Common myeloid progenitor, CD34-positive (primary cell): ENCODE measurements at regions not wholly inside any gene's neighbourhood (a gene's known extent, or its start where the extent isn't known, plus 50 kb on each side); places are given as distances from the start of the nearest gene placed in this dataset.

Experiments
- CTCF ChIA-PET: fragments of 350-600 bp; sonication (Branson Sonifier 250); formaldehyde crosslinking; loops from one replicate; lab custom pipeline; 2021; ENCODE audit warnings: antibody characterized with exemption; lab: Charles Lee
- POLR2A ChIA-PET: fragments of 350-600 bp; sonication (Branson Sonifier 250); formaldehyde crosslinking; loops from one replicate; lab custom pipeline; 2021; ENCODE audit warnings: antibody characterized with exemption; lab: Charles Lee
- DNase-seq, 3 donors: peaks; one replicate each; pipeline versions ENCODE4 v3.0.0 to v3.0.0-alpha.2; 2013
- H3K27ac ChIP-seq, 2 experiments: 1 replicate in 1 of 2; 2 replicates in 1 of 2; pipeline ENCODE4 v1.7.0; 2013; ENCODE audit warnings: inconsistent platforms in 2 of 2, low read length in 2 of 2, mild to moderate bottlenecking in 2 of 2, low read depth in 1 of 2, moderate library complexity in 1 of 2; ENCODE audit not compliant: severe bottlenecking in 2 of 2, insufficient read depth in 1 of 2, poor library complexity in 1 of 2
- H3K27me3 ChIP-seq, 5 experiments: replicated peaks in 2 of 5; 1 replicate in 3 of 5; 2 replicates in 2 of 5; pipeline versions ENCODE4 v1.6.1 to v1.7.0; 2013; ENCODE audit warnings: low read length in 4 of 5, mild to moderate bottlenecking in 2 of 5, moderate library complexity in 2 of 5, inconsistent platforms in 1 of 5; ENCODE audit not compliant: insufficient read depth in 5 of 5, control insufficient read depth in 4 of 5
- H3K36me3 ChIP-seq, 4 experiments: 1 replicate in 2 of 4; 2 replicates in 2 of 4; pipeline versions ENCODE4 v1.6.1 to v1.7.0; 2013; ENCODE audit warnings: low read length in 3 of 4, control low read depth in 1 of 4, mild to moderate bottlenecking in 1 of 4; ENCODE audit not compliant: control insufficient read depth in 4 of 4, insufficient read depth in 4 of 4
- H3K4me1 ChIP-seq, 4 experiments: 1 replicate in 3 of 4; 2 replicates in 1 of 4; pipeline versions ENCODE4 v1.6.1 to v1.7.1; 2013; ENCODE audit warnings: low read length in 3 of 4, mild to moderate bottlenecking in 3 of 4, control low read depth in 1 of 4, inconsistent platforms in 1 of 4, moderate library complexity in 1 of 4; ENCODE audit not compliant: control insufficient read depth in 4 of 4, insufficient read depth in 4 of 4; ENCODE audit errors: control extremely low read depth in 1 of 4
- H3K4me3 ChIP-seq, 7 experiments: 1 replicate in 4 of 7; 2 replicates in 3 of 7; pipeline versions ENCODE4 v1.5.1 to v1.7.0; 2013; ENCODE audit warnings: mild to moderate bottlenecking in 7 of 7, low read length in 6 of 7, moderate library complexity in 6 of 7, inconsistent platforms in 2 of 7, low read depth in 2 of 7, control low read depth in 1 of 7; ENCODE audit not compliant: insufficient read depth in 4 of 7, control insufficient read depth in 1 of 7; ENCODE audit errors: extremely low read depth in 1 of 7
- H3K9me3 ChIP-seq, 5 experiments: 1 replicate in 4 of 5; 2 replicates in 1 of 5; pipeline versions ENCODE4 v1.6.1 to v1.7.1; 2013; ENCODE audit warnings: low read length in 4 of 5, mild to moderate bottlenecking in 2 of 5, inconsistent platforms in 1 of 5, low read depth in 1 of 5, moderate library complexity in 1 of 5; ENCODE audit not compliant: control insufficient read depth in 4 of 5, insufficient read depth in 2 of 5; ENCODE audit errors: control extremely low read depth in 1 of 5
- WGBS: methylation state at CpG from one replicate; pipeline ENCODE4 v1.1.5; 2013; ENCODE audit not compliant: insufficient coverage; 5-methylcytosine and 5-hydroxymethylcytosine counted together

DNA sequence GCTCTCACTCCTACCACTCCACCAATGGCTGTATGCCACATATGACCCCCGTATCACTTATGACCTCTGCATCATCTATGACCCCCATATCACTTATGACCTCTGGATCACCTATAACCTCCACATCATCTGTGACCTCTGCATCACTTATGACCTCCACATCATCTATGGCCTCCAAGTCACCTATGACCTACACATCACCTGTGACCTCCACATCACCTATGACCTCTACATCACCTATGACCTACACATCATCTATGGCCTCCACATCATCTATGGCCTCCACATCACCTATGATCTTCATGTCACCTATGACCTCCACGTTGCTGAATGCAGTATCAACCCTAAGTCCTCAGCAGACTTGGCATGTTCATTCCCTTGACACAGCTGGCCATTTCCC is 271.2 kb downstream of the MATN1 start:
- DNase-seq, result no peak
- Histone ChIP-seq H3K27ac (no peak overlapping the region), H3K9me3 (no peaks in the 10 kb centered on the region), H3K4me1 (no peaks in the 10 kb centered on the region), H3K36me3 (no peaks in the 10 kb centered on the region), H3K27me3 (peaks cover 0 to 7% (median 0%) of the 10 kb centered on the region in 5 experiments), H3K4me3 (no peak overlapping the region)
- WGBS, result 82% methylated on average over 2 of the region's 2 CpGs
- ChIA-PET POLR2A (no interaction called here), CTCF (no interaction called here)

- H3K9me3 ChIP-seq, result no peaks in the 10 kb centered on the region
- peaks cover 0 to 11% (median 0%) of the 10 kb centered on the region in 5 experiments for H3K27me3 ChIP-seq
- CTCF ChIA-PET, result no interaction called here
- H3K36me3 ChIP-seq, result no peaks in the 10 kb centered on the region
- 96% methylated on average over 10 of the region's 14 CpGs for WGBS
- no peak overlapping the region for H3K27ac ChIP-seq
- no peak overlapping the region for H3K4me3 ChIP-seq
- POLR2A ChIA-PET, result no interaction called here
- no peaks in the 10 kb centered on the region for H3K4me1 ChIP-seq
- no peak for DNase-seq
Measured at GRCh38 chr1:30451532-30452125, 271.8 kb downstream of the MATN1 start.

GRCh38 chr1:30450818-30451233 is 272.6 kb downstream of the MATN1 start:
- no peaks in the 10 kb centered on the region for H3K36me3 ChIP-seq
- DNase-seq, result no peak
- POLR2A ChIA-PET, result no interaction called here
- H3K27me3 ChIP-seq, result peaks cover 0 to 12% (median 0%) of the 10 kb centered on the region in 5 experiments
- CTCF ChIA-PET, result no interaction called here
- no peaks in the 10 kb centered on the region for H3K4me1 ChIP-seq
- WGBS, result 86% methylated on average over 4 of the region's 5 CpGs
- H3K27ac ChIP-seq, result no peak overlapping the region
- no peak overlapping the region for H3K4me3 ChIP-seq
- no peaks in the 10 kb centered on the region for H3K9me3 ChIP-seq

- WGBS, result 87% methylated on average over 6 of the region's 7 CpGs
- H3K4me3 ChIP-seq, result no peak overlapping the region
- H3K9me3 ChIP-seq, result no peaks in the 10 kb centered on the region
- no peak overlapping the region for H3K27ac ChIP-seq
- no peaks in the 10 kb centered on the region for H3K36me3 ChIP-seq
- CTCF ChIA-PET, result no interaction called here
- peaks cover 0 to 12% (median 0%) of the 10 kb centered on the region in 5 experiments for H3K27me3 ChIP-seq
- POLR2A ChIA-PET, result no interaction called here
- no peaks in the 10 kb centered on the region for H3K4me1 ChIP-seq
- no peak for DNase-seq
Measured at GRCh38 chr1:30450148-30450817, 273.1 kb downstream of the MATN1 start.

- H3K36me3 ChIP-seq, result no peaks in the 10 kb centered on the region
- peaks cover 0 to 12% (median 0%) of the 10 kb centered on the region in 5 experiments for H3K27me3 ChIP-seq
- no peak overlapping the region for H3K27ac ChIP-seq
- 92% methylated on average over 2 of the region's 4 CpGs for WGBS
- POLR2A ChIA-PET, result no interaction called here
- no peak for DNase-seq
- no peaks in the 10 kb centered on the region for H3K4me1 ChIP-seq
- CTCF ChIA-PET, result no interaction called here
- H3K4me3 ChIP-seq, result no peak overlapping the region
- no peaks in the 10 kb centered on the region for H3K9me3 ChIP-seq
Measured at GRCh38 chr1:30449428-30450147, 273.8 kb downstream of the MATN1 start.

DNA sequence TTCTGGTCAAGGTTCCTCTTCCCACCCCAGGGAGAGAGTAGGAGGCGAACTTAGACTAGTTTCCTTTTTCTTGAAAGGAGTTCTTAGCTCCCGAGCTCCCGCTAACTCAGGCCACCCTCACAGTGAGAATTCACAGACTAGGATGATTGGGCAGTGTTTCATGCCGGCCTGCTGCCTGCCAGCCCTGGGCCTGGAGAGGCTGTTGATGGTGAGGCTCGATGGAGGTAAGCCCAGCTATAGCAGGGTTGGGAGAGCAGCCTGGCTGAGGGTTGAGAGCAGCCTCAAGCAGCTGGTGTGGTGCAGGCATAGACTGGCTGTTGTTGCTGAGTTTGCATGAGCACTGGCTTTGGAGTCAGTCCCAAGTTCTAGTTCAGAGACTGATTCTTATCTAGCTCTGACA is 274.4 kb downstream of the MATN1 start:
- no peak overlapping the region for H3K27ac ChIP-seq
- H3K4me3 ChIP-seq, result no peak overlapping the region
- no peak for DNase-seq
- H3K4me1 ChIP-seq, result no peaks in the 10 kb centered on the region
- ChIA-PET CTCF (no interaction called here), POLR2A (no interaction called here)
- peaks cover 0 to 12% (median 0%) of the 10 kb centered on the region in 5 experiments for H3K27me3 ChIP-seq
- no peaks in the 10 kb centered on the region for H3K9me3 ChIP-seq
- WGBS, result 40% methylated on average over 2 of the region's 5 CpGs
- no peaks in the 10 kb centered on the region for H3K36me3 ChIP-seq

- CTCF ChIA-PET, result no interaction called here
Measured at GRCh38 chr1:30447701-30448100, 275.7 kb downstream of the MATN1 start.

More at GRCh38 chr1:30447701-30448100, 275.7 kb downstream of the MATN1 start:
- H3K27ac ChIP-seq, result no peak overlapping the region
- POLR2A ChIA-PET, result no interaction called here
- H3K36me3 ChIP-seq, result no peaks in the 10 kb centered on the region
- no peaks in the 10 kb centered on the region for H3K9me3 ChIP-seq
- H3K27me3 ChIP-seq, result peaks cover 0 to 12% (median 0%) of the 10 kb centered on the region in 5 experiments
- no peak overlapping the region for H3K4me3 ChIP-seq
- H3K4me1 ChIP-seq, result no peaks in the 10 kb centered on the region
- no peak for DNase-seq
- 80% methylated on average over 1 of the region's 3 CpGs for WGBS
